Astrocyte (in vitro differentiated cells and primary cell): ENCODE measurements at regions not wholly inside any gene's neighbourhood (a gene's known extent, or its start where the extent isn't known, plus 50 kb on each side); places are given as distances from the start of the nearest gene placed in this dataset.

ENCODE experiments used
- DNase-seq: peaks from one replicate; pipeline ENCODE4 v3.0.0-alpha.2; 2010; ENCODE audit warnings: low read depth
- FAIRE-seq: peaks from 2 replicates; lab custom pipeline; 2011; peaks lifted over from hg19 to GRCh38; lab: Jason Lieb, UNC
- H2AFZ ChIP-seq: 2 replicates; pipeline ENCODE4 v1.6.0; 2012; ENCODE audit warnings: low read depth, low read length, inconsistent platforms
- H3K27ac ChIP-seq: 2 replicates; pipeline ENCODE4 v1.5.1; 2011; ENCODE audit warnings: low read depth, low read length, inconsistent platforms
- H3K27me3 ChIP-seq: 2 replicates; pipeline ENCODE4 v1.6.0; 2011; ENCODE audit warnings: low read length, inconsistent platforms; ENCODE audit not compliant: insufficient read depth
- H3K36me3 ChIP-seq: 2 replicates; pipeline ENCODE4 v1.5.1; 2011; ENCODE audit warnings: low read length, inconsistent platforms; ENCODE audit not compliant: insufficient read depth
- H3K4me1 ChIP-seq: 2 replicates; pipeline ENCODE4 v1.5.1; 2011; ENCODE audit warnings: low read length, inconsistent platforms; ENCODE audit not compliant: insufficient read depth
- H3K4me2 ChIP-seq: 2 replicates; pipeline ENCODE4 v1.6.0; 2012; ENCODE audit warnings: low read length, inconsistent platforms
- H3K4me3 ChIP-seq: 2 replicates; pipeline ENCODE4 v1.5.1; 2011; ENCODE audit warnings: low read depth, mild to moderate bottlenecking, low read length, inconsistent platforms; ENCODE audit not compliant: insufficient read depth
- H3K79me2 ChIP-seq: 2 replicates; pipeline ENCODE4 v1.6.0; 2012; ENCODE audit warnings: mild to moderate bottlenecking, low read length, inconsistent platforms; ENCODE audit not compliant: insufficient read depth
- H3K9ac ChIP-seq: 2 replicates; pipeline ENCODE4 v1.6.0; 2012; ENCODE audit warnings: mild to moderate bottlenecking, low read length, inconsistent platforms
- H3K9me3 ChIP-seq: 2 replicates; pipeline ENCODE4 v1.5.1; 2012; ENCODE audit warnings: low read depth, mild to moderate bottlenecking, low read length, inconsistent platforms; ENCODE audit not compliant: insufficient read depth
- H4K20me1 ChIP-seq: 2 replicates; pipeline ENCODE4 v1.6.0; 2012; ENCODE audit warnings: low read length, inconsistent platforms; ENCODE audit not compliant: insufficient read depth
- H3K27ac Mint-ChIP-seq: one replicate; pipeline ENCODE4 v1.8.0; 2021; ENCODE audit warnings: mild to moderate bottlenecking, mixed read lengths; ENCODE audit not compliant: unreplicated experiment
- H3K27me3 Mint-ChIP-seq: one replicate; pipeline ENCODE4 v1.8.0; 2021; ENCODE audit warnings: low read depth, mixed read lengths; ENCODE audit not compliant: unreplicated experiment
- H3K36me3 Mint-ChIP-seq: one replicate; pipeline ENCODE4 v1.8.0; 2021; ENCODE audit warnings: low read depth, mixed read lengths; ENCODE audit not compliant: unreplicated experiment
- H3K4me1 Mint-ChIP-seq: one replicate; pipeline ENCODE4 v1.8.0; 2021; ENCODE audit warnings: low read depth, mixed read lengths; ENCODE audit not compliant: unreplicated experiment
- H3K4me3 Mint-ChIP-seq: one replicate; pipeline ENCODE4 v1.8.0; 2021; ENCODE audit warnings: mild to moderate bottlenecking, moderate library complexity, mixed read lengths; ENCODE audit not compliant: unreplicated experiment
- H3K9me3 Mint-ChIP-seq: one replicate; pipeline ENCODE4 v1.8.0; 2021; ENCODE audit warnings: mild to moderate bottlenecking, mixed read lengths; ENCODE audit not compliant: unreplicated experiment
- EZH2 ChIP-seq: IDR thresholded peaks from 2 replicates; pipeline ENCODE4 v1.6.1; 2012; ENCODE audit warnings: mild to moderate bottlenecking, low read length, inconsistent platforms; ENCODE audit not compliant: insufficient read depth
- TF ChIP-seq, protein P1 (sequence below): IDR thresholded peaks from 2 replicates; pipeline ENCODE4 v1.5.1; 2011; ENCODE audit warnings: low read depth, mild to moderate bottlenecking, inconsistent platforms, low read length, moderate library complexity; ENCODE audit not compliant: insufficient read depth

DNA sequence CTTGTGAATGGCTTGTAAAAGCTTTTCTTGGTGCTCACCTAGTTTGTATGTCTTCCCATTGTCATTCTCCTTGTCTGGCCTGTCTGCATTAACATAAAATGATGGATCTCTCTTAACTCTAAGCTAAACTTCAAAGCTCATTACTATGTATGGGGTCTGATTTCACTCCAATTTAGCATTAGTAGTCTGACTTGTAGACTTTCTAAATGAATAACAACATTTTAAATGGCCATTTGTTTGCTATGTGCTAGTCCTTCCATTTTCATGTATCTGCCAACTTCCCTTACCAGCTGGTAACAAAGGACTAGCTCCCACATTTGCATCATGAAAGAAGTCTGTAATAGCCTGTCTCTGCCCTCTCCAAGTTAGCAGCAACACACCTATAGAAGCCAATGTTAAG, 324.2 kb upstream of the RGPD4 start:
- H3K4me1 Mint-ChIP-seq = no peaks in the 10 kb centered on the region
- Histone ChIP-seq H4K20me1 (no peaks in the 10 kb centered on the region), H3K9ac (no peak overlapping the region), H2AFZ (no peak overlapping the region), H3K9me3 (no peaks in the 10 kb centered on the region), H3K27ac (no peak overlapping the region), H3K4me3 (no peak overlapping the region), H3K4me1 (no peaks in the 10 kb centered on the region), H3K4me2 (no peak overlapping the region), H3K27me3 (no peaks in the 10 kb centered on the region), H3K79me2 (no peaks in the 10 kb centered on the region), H3K36me3 (no peaks in the 10 kb centered on the region)
- no peak overlapping the region for H3K4me3 Mint-ChIP-seq
- FAIRE-seq (no peak), DNase-seq (no peak)
- H3K9me3 Mint-ChIP-seq = no peaks in the 10 kb centered on the region
- no peak overlapping the region for H3K27ac Mint-ChIP-seq
- no peaks in the 10 kb centered on the region for H3K27me3 Mint-ChIP-seq
- TF ChIP-seq EZH2 = no peak
- TF ChIP-seq, protein P1, sequence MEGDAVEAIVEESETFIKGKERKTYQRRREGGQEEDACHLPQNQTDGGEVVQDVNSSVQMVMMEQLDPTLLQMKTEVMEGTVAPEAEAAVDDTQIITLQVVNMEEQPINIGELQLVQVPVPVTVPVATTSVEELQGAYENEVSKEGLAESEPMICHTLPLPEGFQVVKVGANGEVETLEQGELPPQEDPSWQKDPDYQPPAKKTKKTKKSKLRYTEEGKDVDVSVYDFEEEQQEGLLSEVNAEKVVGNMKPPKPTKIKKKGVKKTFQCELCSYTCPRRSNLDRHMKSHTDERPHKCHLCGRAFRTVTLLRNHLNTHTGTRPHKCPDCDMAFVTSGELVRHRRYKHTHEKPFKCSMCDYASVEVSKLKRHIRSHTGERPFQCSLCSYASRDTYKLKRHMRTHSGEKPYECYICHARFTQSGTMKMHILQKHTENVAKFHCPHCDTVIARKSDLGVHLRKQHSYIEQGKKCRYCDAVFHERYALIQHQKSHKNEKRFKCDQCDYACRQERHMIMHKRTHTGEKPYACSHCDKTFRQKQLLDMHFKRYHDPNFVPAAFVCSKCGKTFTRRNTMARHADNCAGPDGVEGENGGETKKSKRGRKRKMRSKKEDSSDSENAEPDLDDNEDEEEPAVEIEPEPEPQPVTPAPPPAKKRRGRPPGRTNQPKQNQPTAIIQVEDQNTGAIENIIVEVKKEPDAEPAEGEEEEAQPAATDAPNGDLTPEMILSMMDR = no peak
- no peaks in the 10 kb centered on the region for H3K36me3 Mint-ChIP-seq

DNA sequence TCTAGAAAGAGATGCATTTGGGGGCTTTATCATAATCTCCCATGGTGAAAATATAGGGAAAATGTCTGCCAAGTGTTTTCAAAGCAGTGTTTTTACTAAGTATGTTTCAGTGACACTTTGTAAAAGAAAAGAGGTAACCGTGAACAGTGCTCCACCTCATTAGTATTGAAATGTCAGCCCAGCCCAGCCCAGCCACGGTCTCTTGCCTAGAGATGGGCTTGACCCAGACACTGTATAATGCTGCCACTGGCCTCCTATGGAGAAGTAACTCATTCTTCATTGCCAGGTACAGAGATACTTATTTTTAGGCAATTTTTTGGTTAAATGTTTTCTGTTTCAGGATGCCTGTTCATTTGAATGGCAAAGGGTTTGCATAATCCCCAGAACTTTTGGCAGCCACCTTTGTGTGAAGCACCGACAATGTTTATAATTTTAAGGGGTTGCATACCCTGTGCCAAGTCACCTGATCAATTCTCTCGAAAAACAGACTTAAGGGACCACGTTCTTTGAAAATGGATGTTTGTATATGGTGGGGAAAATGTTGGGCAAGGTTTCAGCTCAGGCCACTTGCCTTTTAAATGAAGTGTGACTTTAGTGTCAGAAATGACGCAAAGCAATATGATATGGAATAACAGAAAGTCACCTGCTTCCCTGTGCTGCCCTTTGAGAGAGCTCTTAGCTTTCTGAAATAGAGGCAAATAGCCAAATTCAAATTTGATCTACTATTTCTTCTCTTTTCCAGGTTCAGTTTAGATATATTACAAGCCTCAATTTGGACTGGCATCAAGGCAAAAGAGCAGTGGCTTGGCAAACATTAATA, 314.5 kb upstream of the RGPD4 start:
- Histone ChIP-seq H3K27me3 (no peaks in the 10 kb centered on the region), H3K4me2 (no peak overlapping the region), H3K9me3 (no peaks in the 10 kb centered on the region), H3K79me2 (no peaks in the 10 kb centered on the region), H3K36me3 (no peaks in the 10 kb centered on the region), H3K9ac (no peak overlapping the region), H4K20me1 (no peaks in the 10 kb centered on the region), H2AFZ (no peak overlapping the region), H3K4me3 (no peak overlapping the region), H3K27ac (no peak overlapping the region), H3K4me1 (no peaks in the 10 kb centered on the region)
- Mint-ChIP-seq H3K36me3 (no peaks in the 10 kb centered on the region), H3K9me3 (peaks cover 3% of the 10 kb centered on the region), H3K27ac (no peak overlapping the region), H3K4me3 (no peak overlapping the region), H3K4me1 (no peaks in the 10 kb centered on the region), H3K27me3 (peaks cover 7% of the 10 kb centered on the region)
- FAIRE-seq (no peak), DNase-seq (no peak)
- TF ChIP-seq, protein P1 = no peak
- no peak for TF ChIP-seq EZH2

DNA sequence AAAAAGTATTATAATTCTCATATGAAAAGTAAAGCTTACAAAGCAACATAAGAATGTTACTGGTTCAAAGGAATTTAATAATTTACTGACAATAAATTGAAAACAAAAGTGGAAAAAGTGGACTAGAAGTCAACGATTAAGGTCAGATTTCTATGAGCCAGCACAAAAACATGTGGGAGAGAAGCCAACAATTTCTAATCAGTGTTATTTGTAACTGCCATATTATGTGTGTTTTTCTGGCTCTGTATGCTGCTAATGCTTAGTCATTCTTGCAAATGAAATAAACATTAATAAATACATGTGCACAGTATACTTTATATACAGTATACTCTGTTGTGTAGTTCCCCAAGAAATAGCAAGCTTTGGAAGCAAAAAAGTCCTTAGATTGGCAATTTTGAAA, 301.3 kb upstream of the RGPD4 start:
- Histone ChIP-seq H4K20me1 (no peaks in the 10 kb centered on the region), H3K4me3 (no peak overlapping the region), H3K36me3 (no peaks in the 10 kb centered on the region), H3K79me2 (no peaks in the 10 kb centered on the region), H3K9me3 (no peaks in the 10 kb centered on the region), H3K27ac (no peak overlapping the region), H3K4me1 (no peaks in the 10 kb centered on the region), H2AFZ (no peak overlapping the region), H3K9ac (no peak overlapping the region), H3K4me2 (no peak overlapping the region), H3K27me3 (no peaks in the 10 kb centered on the region)
- Mint-ChIP-seq H3K9me3 (peaks cover 2% of the 10 kb centered on the region), H3K4me1 (no peaks in the 10 kb centered on the region), H3K27me3 (no peaks in the 10 kb centered on the region), H3K4me3 (no peak overlapping the region), H3K27ac (no peak overlapping the region), H3K36me3 (no peaks in the 10 kb centered on the region)
- DNase-seq (peak; percentile 43), FAIRE-seq (no peak)
- TF ChIP-seq EZH2 = no peak
- TF ChIP-seq, protein P1 = no peak
